ENCODE measurements at regions not wholly inside any gene's neighbourhood (a gene's known extent, or its start where the extent isn't known, plus 50 kb on each side); places are given as distances from the start of the nearest gene placed in this dataset.

GRCh38 chr12:4026020-4026358 is 152.8 kb upstream of the PARP11 start:
- DNase-seq (ENCODE audit: low spot score) = no peak
- TF ChIP-seq, protein P1, sequence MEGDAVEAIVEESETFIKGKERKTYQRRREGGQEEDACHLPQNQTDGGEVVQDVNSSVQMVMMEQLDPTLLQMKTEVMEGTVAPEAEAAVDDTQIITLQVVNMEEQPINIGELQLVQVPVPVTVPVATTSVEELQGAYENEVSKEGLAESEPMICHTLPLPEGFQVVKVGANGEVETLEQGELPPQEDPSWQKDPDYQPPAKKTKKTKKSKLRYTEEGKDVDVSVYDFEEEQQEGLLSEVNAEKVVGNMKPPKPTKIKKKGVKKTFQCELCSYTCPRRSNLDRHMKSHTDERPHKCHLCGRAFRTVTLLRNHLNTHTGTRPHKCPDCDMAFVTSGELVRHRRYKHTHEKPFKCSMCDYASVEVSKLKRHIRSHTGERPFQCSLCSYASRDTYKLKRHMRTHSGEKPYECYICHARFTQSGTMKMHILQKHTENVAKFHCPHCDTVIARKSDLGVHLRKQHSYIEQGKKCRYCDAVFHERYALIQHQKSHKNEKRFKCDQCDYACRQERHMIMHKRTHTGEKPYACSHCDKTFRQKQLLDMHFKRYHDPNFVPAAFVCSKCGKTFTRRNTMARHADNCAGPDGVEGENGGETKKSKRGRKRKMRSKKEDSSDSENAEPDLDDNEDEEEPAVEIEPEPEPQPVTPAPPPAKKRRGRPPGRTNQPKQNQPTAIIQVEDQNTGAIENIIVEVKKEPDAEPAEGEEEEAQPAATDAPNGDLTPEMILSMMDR (IDR thresholded peaks at IDR 0.05; ENCODE audit: extremely low read depth, insufficient read depth, missing control alignments) = no peak
- in situ Hi-C loops (cut with MboI; ENCODE audit: low pct_unique_long_range_greater_than_20kb, low sequenced_read_pairs, unreplicated experiment) = no loop called here

DNA sequence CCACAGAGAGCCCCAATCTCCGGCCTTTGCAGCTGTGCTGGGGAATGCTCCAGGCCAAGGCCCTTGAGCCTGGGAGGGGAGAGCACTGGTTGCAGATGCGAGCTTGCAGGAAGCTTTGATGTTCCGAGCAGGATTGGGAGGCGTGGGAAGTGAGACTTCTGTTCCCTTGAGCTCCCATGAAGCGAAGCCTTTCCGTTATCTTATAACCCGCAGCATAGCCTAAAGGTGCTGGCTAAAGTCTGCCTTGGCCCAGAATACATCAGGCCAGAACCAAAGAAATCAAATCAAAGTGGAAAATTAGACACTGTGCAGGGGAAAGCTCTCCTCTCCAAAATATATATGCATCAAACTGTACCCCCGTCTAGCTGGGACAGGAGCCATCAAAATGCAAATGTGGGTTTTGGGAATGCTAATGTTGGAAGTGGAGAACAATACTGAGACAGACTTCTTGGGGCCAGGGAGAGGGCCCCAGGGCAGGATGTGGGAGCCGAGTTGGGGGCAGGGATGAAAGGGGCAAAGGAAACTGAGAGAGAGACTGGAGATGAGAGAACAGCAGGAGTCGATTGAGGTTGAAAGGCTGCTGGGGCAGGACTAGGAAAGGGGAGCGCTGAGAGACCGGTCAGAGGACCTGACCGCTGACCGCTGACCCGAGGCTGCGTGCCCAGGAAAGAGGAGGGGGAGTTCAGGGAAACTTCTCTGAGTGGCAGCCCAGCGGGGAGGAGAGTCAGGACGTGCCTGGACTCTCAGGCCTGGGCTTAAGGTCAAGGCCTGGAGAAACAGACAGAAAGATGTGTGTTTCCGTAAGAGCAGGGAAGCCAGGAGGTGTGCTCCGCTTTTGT is 152.2 kb upstream of the PARP11 start:
- TF ChIP-seq, protein P1 (IDR thresholded peaks at IDR 0.05; ENCODE audit: extremely low read depth, insufficient read depth, missing control alignments) = no peak
- in situ Hi-C loops (cut with MboI; ENCODE audit: low pct_unique_long_range_greater_than_20kb, low sequenced_read_pairs, unreplicated experiment) = no loop called here
- DNase-seq (ENCODE audit: low spot score) = no peak

DNA sequence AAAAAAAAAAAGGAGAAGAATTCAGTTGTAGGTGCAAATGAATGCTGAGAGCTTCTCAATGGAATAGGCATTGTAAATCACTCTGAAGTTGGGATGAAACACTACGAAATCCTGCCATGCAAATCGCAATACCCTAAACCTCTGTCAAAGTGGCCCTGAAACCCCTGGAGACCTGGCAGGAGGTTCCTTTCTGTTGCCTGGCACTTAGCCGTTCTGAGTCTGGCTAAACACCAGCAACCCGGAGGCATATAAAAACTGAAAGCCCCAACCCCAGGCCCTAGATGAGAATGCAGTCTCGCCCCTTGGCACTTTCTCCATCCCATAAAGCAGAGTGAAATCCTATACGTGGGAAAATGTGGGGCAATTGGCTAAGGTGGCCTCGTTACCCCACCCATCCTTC is 151.5 kb upstream of the PARP11 start:
- TF ChIP-seq, protein P1 (IDR thresholded peaks at IDR 0.05; ENCODE audit: extremely low read depth, insufficient read depth, missing control alignments) = no peak
- in situ Hi-C loops (cut with MboI; ENCODE audit: low pct_unique_long_range_greater_than_20kb, low sequenced_read_pairs, unreplicated experiment) = no loop called here
- no peak for DNase-seq (ENCODE audit: low spot score)

DNA sequence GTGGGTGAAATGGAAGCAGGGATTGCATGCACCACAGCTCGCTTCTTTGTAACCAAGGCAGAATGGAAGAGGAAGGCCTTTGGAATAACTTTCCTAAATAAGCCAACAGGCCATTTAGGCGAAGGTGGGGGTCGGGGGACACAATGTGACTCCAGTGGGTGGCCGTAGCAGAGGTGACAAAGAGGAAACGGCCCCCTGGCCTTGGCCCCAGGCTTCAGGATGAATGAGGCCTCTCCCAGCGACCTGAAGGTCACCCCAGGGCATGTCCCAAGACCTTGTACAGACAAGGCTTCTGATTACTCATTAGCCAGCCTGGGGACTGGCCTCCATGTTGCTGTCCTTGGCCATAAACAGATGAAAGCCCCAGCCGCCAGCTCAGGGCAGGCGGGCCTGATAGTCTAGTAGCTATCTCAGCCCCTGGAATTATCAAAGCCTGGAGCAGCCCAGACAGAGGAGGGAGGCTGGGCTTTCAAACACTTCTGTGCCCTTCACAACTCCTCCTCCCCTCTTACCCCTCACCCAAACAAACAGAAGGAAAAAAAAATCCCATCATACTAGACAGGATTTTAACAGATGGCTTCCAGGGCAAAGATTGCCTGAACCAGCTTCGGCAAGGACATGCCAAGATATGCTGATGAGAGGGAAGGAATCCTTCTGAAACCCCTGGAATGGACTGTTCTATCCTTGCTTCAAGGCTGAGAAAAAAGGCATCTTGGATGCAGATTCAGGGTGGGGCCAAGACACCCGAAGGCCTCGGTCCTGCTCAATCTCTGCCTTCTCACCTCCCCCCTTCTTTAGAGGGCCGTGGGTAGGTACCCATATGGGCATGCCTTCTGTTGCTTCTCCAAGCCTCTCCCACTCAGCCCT is 142.3 kb upstream of the PARP11 start:
- in situ Hi-C loops (cut with MboI; ENCODE audit: low pct_unique_long_range_greater_than_20kb, low sequenced_read_pairs, unreplicated experiment) = no loop called here
- TF ChIP-seq, protein P1 (IDR thresholded peaks at IDR 0.05; ENCODE audit: extremely low read depth, insufficient read depth, missing control alignments) = no peak
- no peak for DNase-seq (ENCODE audit: low spot score)

DNA sequence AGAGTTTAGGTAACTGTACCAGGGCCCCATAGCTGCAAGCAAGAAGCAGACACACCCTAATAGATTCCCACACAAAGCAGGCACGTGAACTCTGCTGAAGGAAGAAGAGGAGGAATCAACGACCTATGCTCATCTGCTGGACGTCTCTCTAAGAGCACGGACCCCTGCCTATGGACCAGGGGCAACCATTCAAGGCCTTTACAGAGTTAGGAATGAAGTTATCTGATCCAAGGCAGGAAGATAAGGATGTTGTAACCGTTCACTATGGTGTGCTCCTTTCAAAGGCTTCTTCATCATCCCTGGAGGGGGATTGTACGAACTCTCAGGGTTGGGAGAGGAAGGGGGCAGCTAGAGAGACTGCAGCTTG is 141.6 kb upstream of the PARP11 start:
- in situ Hi-C loops (cut with MboI; ENCODE audit: low pct_unique_long_range_greater_than_20kb, low sequenced_read_pairs, unreplicated experiment) = no loop called here
- TF ChIP-seq, protein P1 (IDR thresholded peaks at IDR 0.05; ENCODE audit: extremely low read depth, insufficient read depth, missing control alignments) = no peak
- no peak for DNase-seq (ENCODE audit: low spot score)

- in situ Hi-C loops (cut with MboI; ENCODE audit: low pct_unique_long_range_greater_than_20kb, low sequenced_read_pairs, unreplicated experiment) = no loop called here
- DNase-seq (ENCODE audit: low spot score) = no peak
- TF ChIP-seq, protein P1 (IDR thresholded peaks at IDR 0.05; ENCODE audit: extremely low read depth, insufficient read depth, missing control alignments) = no peak
Measured at GRCh38 chr12:4014444-4014843, 141.2 kb upstream of the PARP11 start.
